Stimulated activated CD4-positive, alpha-beta T cell treated with anti-CD3 and anti-CD28 coated beads, Interleukin-4, amount 100 ng/mL, for 24 hours (primary cell): ENCODE measurements at regions not wholly inside any gene's neighbourhood (a gene's known extent, or its start where the extent isn't known, plus 50 kb on each side); places are given as distances from the start of the nearest gene placed in this dataset.
"Not testable (repeated sequence)": the region's sequence is repeated elsewhere in the genome, so short reads cannot be mapped to it uniquely, and the experiment has no call there.

Source experiments
- DNase-seq: peaks from one replicate; pipeline ENCODE4 v3.0.0-alpha.2; 2020

- DNase-seq, result not testable (repeated sequence)
Observed at GRCh38 chr4:3882316-3882885, 116.2 kb downstream of the ADRA2C start.

GRCh38 chr4:3884261-3884660 lies 118.1 kb downstream of the ADRA2C start:
- not testable (repeated sequence) for DNase-seq

- not testable (repeated sequence) for DNase-seq
Observed at GRCh38 chr4:3893590-3893989, 127.4 kb downstream of the ADRA2C start.

GRCh38 chr4:3894086-3894959 lies 128.1 kb downstream of the ADRA2C start:
- not testable (repeated sequence) for DNase-seq

- DNase-seq, result no peak
Observed at GRCh38 chr4:3896441-3896840, 130.3 kb downstream of the ADRA2C start.

- not testable (repeated sequence) for DNase-seq
Observed at GRCh38 chr4:3896871-3897578, 130.8 kb downstream of the ADRA2C start.

GRCh38 chr4:3898098-3898497 lies 131.9 kb downstream of the ADRA2C start:
- no peak for DNase-seq

GRCh38 chr4:3898928-3899327 lies 132.7 kb downstream of the ADRA2C start:
- not testable (repeated sequence) for DNase-seq

GRCh38 chr4:3904264-3904955 lies 138.2 kb downstream of the ADRA2C start:
- DNase-seq, result not testable (repeated sequence)

GRCh38 chr4:3909616-3910015 lies 143.4 kb downstream of the ADRA2C start:
- DNase-seq, result not testable (repeated sequence)

- DNase-seq, result not testable (repeated sequence)
Observed at GRCh38 chr4:3910161-3910950, 144.2 kb downstream of the ADRA2C start.

- DNase-seq, result no peak
Observed at GRCh38 chr4:3911252-3911856, 145.2 kb downstream of the ADRA2C start.

GRCh38 chr4:3914511-3914910 lies 148.3 kb downstream of the ADRA2C start:
- not testable (repeated sequence) for DNase-seq

GRCh38 chr4:3919509-3919908 lies 153.3 kb downstream of the ADRA2C start:
- DNase-seq, result not testable (repeated sequence)

- DNase-seq, result not testable (repeated sequence)
Observed at GRCh38 chr4:3921902-3922301, 155.7 kb downstream of the ADRA2C start.

GRCh38 chr4:3925841-3926240 lies 159.7 kb downstream of the ADRA2C start:
- not testable (repeated sequence) for DNase-seq

- DNase-seq, result not testable (repeated sequence)
Observed at GRCh38 chr4:3926271-3926670, 160.1 kb downstream of the ADRA2C start.

GRCh38 chr4:3926969-3927755 lies 161.0 kb downstream of the ADRA2C start:
- DNase-seq, result not testable (repeated sequence)

- not testable (repeated sequence) for DNase-seq
Observed at GRCh38 chr4:3929431-3929830, 163.2 kb downstream of the ADRA2C start.

- not testable (repeated sequence) for DNase-seq
Observed at GRCh38 chr4:3932734-3933133, 166.5 kb downstream of the ADRA2C start.

GRCh38 chr4:3935406-3935805 lies 169.2 kb downstream of the ADRA2C start:
- DNase-seq, result not testable (repeated sequence)
